ENCODE measurements at regions not wholly inside any gene's neighbourhood (a gene's known extent, or its start where the extent isn't known, plus 50 kb on each side); places are given as distances from the start of the nearest gene placed in this dataset.

GRCh38 chr6:3607599-3607998 lies 143.9 kb downstream of the PXDC1 start:
- Histone ChIP-seq H4K20me1 (ENCODE audit: insufficient read depth, low read length) (no peaks in the 10 kb centered on the region), H3K27me3 (replicated peaks; ENCODE audit: insufficient read depth, low read length) (no peaks in the 10 kb centered on the region), H3K36me3 (replicated peaks; ENCODE audit: insufficient read depth, low read length) (no peaks in the 10 kb centered on the region), H3K4me1 (ENCODE audit: low read length) (no peaks in the 10 kb centered on the region), H3K9ac (ENCODE audit: low read length) (no peak overlapping the region), H3K27ac (ENCODE audit: low read length) (no peak overlapping the region), H3K4me3 (ENCODE audit: low read length) (no peak overlapping the region), H3K4me2 (ENCODE audit: low read depth, low read length) (no peak overlapping the region), H3K79me2 (ENCODE audit: low read length) (no peaks in the 10 kb centered on the region), H3K9me2 (replicated peaks; ENCODE audit: insufficient read depth, low read length) (no peaks in the 10 kb centered on the region), H2AFZ (ENCODE audit: low read length) (no peak overlapping the region), H3F3A (ENCODE audit: insufficient read depth, low read length) (no peaks in the 10 kb centered on the region), H3K9me3 (replicated peaks; ENCODE audit: insufficient read depth, low read length) (no peaks in the 10 kb centered on the region)
- no peak for DNase-seq
- TF ChIP-seq EZH2 (optimal IDR thresholded peaks at IDR 0.05; ENCODE audit: low read depth, low read length): no peak
- no peak for TF ChIP-seq EZH2phosphoT487 (IDR thresholded peaks at IDR 0.05; ENCODE audit: low read length)
- TF ChIP-seq, protein P1, sequence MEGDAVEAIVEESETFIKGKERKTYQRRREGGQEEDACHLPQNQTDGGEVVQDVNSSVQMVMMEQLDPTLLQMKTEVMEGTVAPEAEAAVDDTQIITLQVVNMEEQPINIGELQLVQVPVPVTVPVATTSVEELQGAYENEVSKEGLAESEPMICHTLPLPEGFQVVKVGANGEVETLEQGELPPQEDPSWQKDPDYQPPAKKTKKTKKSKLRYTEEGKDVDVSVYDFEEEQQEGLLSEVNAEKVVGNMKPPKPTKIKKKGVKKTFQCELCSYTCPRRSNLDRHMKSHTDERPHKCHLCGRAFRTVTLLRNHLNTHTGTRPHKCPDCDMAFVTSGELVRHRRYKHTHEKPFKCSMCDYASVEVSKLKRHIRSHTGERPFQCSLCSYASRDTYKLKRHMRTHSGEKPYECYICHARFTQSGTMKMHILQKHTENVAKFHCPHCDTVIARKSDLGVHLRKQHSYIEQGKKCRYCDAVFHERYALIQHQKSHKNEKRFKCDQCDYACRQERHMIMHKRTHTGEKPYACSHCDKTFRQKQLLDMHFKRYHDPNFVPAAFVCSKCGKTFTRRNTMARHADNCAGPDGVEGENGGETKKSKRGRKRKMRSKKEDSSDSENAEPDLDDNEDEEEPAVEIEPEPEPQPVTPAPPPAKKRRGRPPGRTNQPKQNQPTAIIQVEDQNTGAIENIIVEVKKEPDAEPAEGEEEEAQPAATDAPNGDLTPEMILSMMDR (IDR thresholded peaks at IDR 0.05; ENCODE audit: low read length): no peak

DNA sequence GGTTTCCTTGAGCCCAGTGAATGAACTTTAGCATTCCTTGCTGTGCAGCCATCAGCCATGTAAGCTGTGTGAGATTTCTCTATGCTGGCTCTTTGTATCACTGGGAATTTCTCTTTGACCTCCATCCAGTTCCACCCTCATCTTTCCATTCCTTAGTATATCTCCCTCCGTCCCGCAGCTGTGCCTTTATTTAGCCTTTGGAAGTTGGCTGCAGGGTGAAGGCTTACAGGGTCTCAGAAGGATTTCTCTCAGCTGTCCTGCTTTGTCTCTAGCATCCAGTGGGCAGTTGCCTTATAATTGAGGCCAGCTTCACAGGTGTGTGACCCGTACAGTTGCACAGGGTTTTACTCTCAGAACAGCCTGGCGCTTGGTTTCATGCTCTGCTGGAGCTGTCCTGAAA lies 144.3 kb downstream of the PXDC1 start:
- DNase-seq: no peak
- no peaks in the 10 kb centered on the region for H3K36me3 ChIP-seq (replicated peaks; ENCODE audit: insufficient read depth, low read length)
- H4K20me1 ChIP-seq (ENCODE audit: insufficient read depth, low read length): no peaks in the 10 kb centered on the region
- H3K4me2 ChIP-seq (ENCODE audit: low read depth, low read length): no peak overlapping the region
- no peaks in the 10 kb centered on the region for H3K9me3 ChIP-seq (replicated peaks; ENCODE audit: insufficient read depth, low read length)
- no peaks in the 10 kb centered on the region for H3K79me2 ChIP-seq (ENCODE audit: low read length)
- TF ChIP-seq, protein P1 (IDR thresholded peaks at IDR 0.05; ENCODE audit: low read length): no peak
- TF ChIP-seq EZH2phosphoT487 (IDR thresholded peaks at IDR 0.05; ENCODE audit: low read length): no peak
- H3F3A ChIP-seq (ENCODE audit: insufficient read depth, low read length): no peaks in the 10 kb centered on the region
- no peaks in the 10 kb centered on the region for H3K9me2 ChIP-seq (replicated peaks; ENCODE audit: insufficient read depth, low read length)
- H3K4me1 ChIP-seq (ENCODE audit: low read length): no peaks in the 10 kb centered on the region
- H2AFZ ChIP-seq (ENCODE audit: low read length): no peak overlapping the region
- H3K4me3 ChIP-seq (ENCODE audit: low read length): no peak overlapping the region
- no peak overlapping the region for H3K9ac ChIP-seq (ENCODE audit: low read length)
- H3K27me3 ChIP-seq (replicated peaks; ENCODE audit: insufficient read depth, low read length): no peaks in the 10 kb centered on the region
- H3K27ac ChIP-seq (ENCODE audit: low read length): no peak overlapping the region

DNA sequence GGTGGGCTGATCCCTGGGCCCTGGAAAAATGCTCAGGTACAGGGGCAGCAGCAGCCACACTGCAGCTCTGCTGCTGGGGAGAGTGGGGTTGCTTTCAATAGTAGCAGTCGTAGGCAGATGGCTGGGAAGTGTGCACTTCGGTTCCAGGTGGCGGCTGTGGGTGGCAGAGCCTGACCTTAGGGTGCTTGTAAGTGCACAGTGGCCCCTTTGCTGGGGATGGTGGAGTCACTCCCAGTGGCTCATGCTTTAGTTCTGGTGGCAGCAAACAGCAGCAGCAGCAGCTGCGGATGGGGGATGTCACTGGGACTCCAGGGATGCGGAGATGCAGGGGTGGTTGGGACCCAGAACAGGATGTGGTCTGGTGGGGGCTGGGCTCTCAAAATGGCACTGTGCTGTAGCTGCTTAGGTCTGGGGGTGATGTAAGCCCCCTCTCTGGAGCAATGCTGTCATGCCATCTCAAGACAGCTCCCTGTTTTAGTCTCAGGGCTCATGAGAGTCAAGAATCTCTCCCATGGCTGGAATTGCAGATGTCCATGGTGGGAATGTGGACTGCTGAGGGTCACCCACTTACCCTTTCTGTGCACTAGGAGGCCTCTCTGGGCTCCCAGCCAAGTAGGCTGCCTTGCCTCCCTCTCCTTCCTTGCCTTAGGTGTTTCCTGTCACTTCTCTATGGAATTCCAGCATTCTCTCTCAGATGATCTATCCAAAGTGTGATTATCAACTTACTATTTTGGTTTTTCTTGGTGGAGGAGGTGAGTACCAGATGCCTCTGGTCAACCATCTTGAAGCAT lies 146.7 kb upstream of the SLC22A23 start:
- DNase-seq: no peak
- Histone ChIP-seq H3K27me3 (replicated peaks; ENCODE audit: insufficient read depth, low read length) (no peaks in the 10 kb centered on the region), H4K20me1 (ENCODE audit: insufficient read depth, low read length) (no peaks in the 10 kb centered on the region), H3K9me3 (replicated peaks; ENCODE audit: insufficient read depth, low read length) (no peaks in the 10 kb centered on the region), H3K36me3 (replicated peaks; ENCODE audit: insufficient read depth, low read length) (no peaks in the 10 kb centered on the region), H3K9me2 (replicated peaks; ENCODE audit: insufficient read depth, low read length) (no peaks in the 10 kb centered on the region), H2AFZ (ENCODE audit: low read length) (no peak overlapping the region), H3K4me1 (ENCODE audit: low read length) (no peaks in the 10 kb centered on the region), H3K4me2 (ENCODE audit: low read depth, low read length) (no peak overlapping the region), H3K9ac (ENCODE audit: low read length) (no peak overlapping the region), H3K27ac (ENCODE audit: low read length) (no peak overlapping the region), H3K79me2 (ENCODE audit: low read length) (no peaks in the 10 kb centered on the region), H3K4me3 (ENCODE audit: low read length) (no peak overlapping the region), H3F3A (ENCODE audit: insufficient read depth, low read length) (no peaks in the 10 kb centered on the region)
- TF ChIP-seq EZH2phosphoT487 (IDR thresholded peaks at IDR 0.05; ENCODE audit: low read length) (no peak), EZH2 (optimal IDR thresholded peaks at IDR 0.05; ENCODE audit: low read depth, low read length) (no peak)
- TF ChIP-seq, protein P1 (IDR thresholded peaks at IDR 0.05; ENCODE audit: low read length): no peak
